ENCODE measurements at regions not wholly inside any gene's neighbourhood (a gene's known extent, or its start where the extent isn't known, plus 50 kb on each side); places are given as distances from the start of the nearest gene placed in this dataset.
A peak's percentile ranks its signal among the peaks of the same experiment; 100 is the strongest.

DNA sequence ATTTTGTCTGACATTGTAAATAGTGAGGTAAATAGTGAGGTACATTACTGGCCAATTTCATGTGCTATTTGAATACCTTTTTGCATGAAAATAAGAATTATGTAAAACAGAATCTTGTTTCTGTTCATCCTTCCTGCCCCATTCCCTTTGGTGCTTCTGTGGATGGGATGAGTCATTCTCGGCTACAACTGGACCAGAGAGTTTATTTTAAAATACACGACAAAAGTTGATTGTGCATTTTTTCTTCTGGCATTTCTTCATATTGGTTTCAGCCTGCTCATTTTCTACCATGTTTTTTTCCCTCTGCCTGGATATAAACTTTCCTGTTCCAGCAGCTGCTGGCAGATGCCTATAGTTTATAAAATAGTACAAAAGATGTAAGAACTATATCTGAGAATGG lies 107.5 kb downstream of the CYSLTR2 start:
- no peak for DNase-seq (ENCODE audit: low read depth)

DNA sequence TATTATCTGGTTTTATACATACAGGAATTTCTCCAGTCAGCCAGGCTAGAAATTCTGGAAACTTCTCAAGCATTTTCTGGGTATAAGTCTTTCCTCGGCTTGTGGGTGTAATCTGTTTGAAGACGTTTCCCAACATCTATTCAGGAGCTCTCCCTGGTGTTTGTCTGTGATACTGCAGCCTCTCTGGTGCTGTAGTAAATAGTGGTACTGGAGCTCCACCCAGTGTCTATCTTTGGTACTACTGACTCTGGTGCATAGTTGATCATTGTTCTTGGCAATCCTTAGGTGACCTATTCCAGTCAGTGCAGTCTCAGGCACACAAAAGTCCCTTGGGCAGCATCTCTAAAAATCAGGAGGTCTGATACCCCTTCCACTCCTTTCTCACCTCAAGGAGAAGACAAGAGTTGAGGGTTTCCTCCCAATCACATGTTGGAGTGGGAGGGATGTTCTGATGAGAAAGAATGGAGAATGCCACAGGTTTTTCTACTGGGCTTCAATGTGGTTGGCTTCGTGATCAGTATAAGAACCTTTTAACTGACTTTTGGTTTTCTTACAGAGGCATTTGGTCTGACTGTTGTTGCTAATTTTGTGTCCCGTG lies 115.5 kb downstream of the CYSLTR2 start:
- DNase-seq (ENCODE audit: low read depth), result peak; percentile 87

DNA sequence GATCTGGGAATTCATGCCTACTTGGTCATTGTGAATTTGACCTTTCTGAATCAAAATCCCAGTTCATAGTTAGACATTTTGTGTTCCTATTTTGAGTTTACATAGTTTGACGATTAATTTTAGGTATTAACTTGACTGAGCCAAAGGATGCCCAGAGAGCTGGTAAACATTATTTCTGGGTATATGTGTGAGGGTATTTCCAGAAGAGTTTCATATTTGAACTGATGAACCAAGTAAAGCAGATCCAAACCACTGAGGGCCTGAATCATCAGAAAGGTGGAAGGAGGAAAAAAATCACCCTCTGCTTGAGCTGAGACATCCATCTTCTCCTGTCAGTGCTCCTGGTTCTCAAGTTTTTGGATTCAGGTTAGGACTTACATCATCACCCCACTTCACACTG lies 116.6 kb downstream of the CYSLTR2 start:
- no peak for DNase-seq (ENCODE audit: low read depth)

DNA sequence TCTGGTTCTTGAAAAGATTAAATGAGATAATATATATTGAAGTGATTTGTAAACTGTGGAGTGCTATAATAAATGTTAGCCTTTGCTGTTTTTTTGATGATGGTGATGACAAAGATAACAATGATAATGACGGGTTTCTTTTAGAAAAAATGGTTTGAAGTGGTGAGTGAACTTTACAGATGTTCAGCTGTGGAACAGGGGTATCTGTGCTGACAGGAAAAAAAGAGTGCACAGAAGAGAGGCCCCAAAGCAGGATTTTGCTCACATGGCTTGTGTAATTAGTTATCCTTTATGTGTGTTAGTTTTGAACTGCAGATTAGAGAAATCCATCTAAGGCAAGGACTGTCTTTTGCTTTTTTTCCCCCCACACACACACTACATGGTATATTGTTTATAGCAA lies 119.2 kb downstream of the CYSLTR2 start:
- no peak for DNase-seq (ENCODE audit: low read depth)

DNA sequence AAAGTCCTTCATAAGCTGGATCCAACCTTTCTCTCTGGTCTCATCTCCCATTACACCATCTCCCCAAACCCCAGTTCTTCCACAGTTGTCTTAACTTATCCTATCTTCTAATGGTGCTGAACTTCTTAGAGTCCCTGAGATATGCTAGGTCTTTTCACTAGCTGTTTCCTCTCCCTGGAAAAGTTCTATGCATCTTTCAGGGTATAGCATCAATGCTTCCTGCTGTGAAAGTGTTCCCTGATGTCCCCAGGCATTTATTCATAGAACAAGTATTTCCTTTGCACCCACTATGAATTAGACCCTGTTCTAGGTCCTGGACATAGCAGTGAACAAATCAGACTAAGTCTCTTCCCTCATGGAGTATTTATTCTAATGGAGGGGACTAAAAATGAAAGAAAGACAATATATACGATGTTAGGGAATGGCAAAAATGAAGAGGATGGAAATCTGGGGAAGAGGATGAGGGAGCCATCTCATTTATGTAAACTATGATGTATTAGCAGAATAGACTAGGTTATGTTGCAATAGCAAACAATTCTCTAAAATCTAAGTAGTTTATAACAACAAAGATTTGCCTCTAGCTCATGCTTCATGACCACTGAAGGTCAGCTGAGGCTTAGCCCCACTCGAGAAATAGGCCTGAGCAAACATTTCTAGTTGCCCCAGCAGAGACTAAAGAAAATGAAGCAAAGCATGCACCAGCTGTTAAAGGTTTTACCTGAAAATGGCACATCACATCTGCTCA lies 120.0 kb downstream of the CYSLTR2 start:
- DNase-seq (ENCODE audit: low read depth), result no peak

DNA sequence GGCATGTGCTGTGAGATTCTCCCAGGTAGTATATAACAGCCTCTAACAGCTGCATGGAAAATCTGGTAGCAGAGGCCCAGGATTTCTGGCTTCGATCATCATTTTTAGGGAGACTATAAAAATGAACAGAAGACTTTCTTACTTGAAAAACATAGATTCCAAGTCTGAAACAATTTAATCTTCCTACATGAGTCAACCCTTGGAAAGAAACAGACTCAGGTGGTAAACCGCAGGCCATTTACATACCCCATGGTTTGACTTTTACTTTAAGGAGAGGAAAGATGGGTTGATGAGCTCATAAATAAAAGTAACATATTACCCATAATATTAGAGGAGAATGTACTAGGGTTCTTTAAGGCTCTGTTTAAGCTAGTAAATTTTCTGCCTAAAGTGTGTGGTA lies 121.6 kb downstream of the CYSLTR2 start:
- no peak for DNase-seq (ENCODE audit: low read depth)

DNA sequence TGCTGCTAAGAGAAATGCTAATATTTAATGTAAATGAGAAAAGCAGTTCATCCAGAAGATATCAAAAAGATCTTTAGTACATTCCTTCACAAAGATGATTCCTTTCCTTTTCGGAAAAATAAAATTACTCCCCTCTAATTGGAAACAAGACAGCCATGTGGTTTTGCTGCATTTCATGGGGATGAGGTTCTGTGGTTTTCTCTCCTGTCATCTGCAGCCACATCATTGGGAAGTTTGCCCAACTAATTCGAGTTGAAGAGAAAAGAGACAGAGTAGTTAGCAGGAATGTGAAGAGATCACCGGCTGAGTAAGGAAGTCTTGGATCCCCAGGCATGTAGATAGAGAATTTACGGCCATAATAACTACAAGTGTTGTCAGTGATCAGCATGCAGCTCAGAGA lies 122.1 kb downstream of the CYSLTR2 start:
- peak; percentile 95 for DNase-seq (ENCODE audit: low read depth)

DNA sequence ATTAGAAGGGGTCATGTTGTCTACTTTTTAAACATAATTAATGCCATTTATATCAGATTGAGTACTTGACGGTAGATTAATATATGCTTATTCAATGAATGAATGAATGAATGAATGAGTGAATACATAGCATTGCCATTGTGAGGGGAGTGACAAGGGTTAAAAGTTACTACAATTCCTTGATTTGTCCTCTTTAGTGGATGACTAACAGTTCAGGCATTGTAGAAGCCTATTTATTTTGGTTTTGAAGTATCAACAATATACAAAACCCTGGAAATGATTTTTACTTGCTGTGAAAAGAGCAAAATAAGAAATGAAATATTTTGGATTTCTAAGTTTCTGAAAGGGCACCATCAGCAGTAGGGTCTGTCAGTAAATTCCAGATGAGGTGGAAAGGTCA lies 122.7 kb downstream of the CYSLTR2 start:
- peak; percentile 53 for DNase-seq (ENCODE audit: low read depth)

DNA sequence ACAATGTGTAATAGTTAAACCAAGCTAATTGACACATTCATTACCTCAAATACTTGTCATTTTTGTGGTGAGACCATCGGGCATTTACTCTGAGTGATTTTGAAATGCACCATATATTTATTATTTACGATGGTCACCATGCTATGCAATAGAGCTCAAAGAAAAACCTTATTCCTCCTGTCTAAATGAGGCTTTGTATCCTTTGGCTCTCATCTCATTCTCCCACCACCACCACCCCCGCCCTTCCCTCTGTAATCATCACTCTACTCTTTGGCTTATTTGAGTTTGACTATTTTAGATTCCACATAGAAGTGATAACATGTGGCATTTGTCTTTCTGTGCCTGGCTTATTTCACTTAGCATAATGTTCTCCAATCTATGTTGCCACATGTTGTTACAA lies 124.9 kb downstream of the CYSLTR2 start:
- no peak for DNase-seq (ENCODE audit: low read depth)

DNA sequence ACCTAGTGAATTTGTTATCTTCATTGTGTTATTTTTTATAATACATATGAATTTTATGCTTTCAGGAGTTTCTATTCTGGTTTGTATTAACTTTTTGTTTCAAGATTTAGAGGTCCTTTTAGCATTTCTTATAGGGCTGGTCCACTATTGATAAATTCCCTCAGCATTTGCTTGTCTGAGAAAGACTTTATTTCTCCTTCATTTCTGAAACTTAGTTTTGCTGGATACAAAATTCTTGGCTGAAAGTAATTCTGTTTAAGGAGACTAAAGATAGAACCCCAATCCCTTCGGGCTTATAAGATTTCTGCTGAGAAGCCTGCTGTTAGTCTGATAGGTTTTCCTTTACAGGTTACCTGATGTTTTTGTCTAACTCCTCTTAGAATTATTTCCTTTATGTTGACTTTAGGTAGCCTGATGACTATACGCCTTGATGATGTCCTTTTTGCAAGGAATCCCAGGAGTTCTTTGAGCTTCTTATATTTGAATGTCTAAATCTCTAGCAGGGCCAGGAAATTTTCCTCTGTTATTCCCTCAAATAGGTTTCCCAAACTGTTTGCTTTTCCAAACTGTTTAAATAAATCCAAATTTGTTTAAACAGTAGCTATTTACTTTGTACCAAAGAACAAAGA lies 127.1 kb downstream of the CYSLTR2 start:
- no peak for DNase-seq (ENCODE audit: low read depth)

DNA sequence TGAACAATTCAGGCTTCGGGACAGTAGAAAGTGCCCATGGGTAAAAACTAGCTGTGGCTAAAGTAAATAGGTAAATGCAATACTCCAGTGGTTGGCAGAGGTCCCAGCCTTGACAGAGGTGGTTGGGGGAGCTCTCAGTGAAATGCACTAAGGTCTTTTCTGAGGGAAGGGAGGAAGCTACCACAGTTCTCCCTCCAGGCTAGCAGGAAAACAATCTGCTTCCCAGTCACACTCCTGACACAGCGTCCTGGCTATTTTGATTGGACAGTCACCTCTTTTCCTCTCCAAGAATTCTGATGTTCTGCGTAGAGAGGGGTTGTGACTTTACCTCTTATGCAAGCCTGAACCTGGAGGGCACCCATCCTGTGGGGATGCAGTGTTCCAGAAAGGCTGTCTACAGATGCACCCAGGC lies 128.7 kb downstream of the CYSLTR2 start:
- DNase-seq (ENCODE audit: low read depth), result no peak

- peak; percentile 99 for DNase-seq (ENCODE audit: low read depth)
Measured at GRCh38 chr13:48783181-48783630, 129.5 kb downstream of the CYSLTR2 start.

DNA sequence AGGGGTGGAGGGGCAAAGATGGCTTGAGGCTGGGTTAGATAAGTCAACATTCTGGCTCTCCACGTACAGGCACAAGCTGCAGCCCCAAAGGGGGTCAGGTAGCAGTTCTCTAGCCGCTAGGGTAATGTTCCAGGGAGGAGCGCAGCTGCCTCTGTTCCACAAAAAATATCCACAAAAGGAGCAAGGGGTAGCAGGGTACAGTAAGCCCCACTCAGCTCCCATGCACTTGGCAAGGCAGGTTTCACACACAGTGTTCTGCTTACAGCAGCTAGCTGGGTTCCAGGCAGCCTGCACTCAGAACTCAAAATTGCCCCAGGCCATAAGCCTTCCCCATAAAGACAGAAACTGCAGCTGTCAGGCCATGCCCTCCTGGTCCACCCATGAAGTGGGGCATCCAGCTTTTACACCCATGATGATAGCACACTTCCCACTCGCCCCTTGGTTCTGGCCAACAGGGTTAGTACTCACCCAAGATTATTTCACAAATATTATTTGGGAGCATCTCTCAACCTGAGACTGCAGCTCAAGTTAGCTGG lies 130.0 kb downstream of the CYSLTR2 start:
- DNase-seq (ENCODE audit: low read depth), result no peak

DNA sequence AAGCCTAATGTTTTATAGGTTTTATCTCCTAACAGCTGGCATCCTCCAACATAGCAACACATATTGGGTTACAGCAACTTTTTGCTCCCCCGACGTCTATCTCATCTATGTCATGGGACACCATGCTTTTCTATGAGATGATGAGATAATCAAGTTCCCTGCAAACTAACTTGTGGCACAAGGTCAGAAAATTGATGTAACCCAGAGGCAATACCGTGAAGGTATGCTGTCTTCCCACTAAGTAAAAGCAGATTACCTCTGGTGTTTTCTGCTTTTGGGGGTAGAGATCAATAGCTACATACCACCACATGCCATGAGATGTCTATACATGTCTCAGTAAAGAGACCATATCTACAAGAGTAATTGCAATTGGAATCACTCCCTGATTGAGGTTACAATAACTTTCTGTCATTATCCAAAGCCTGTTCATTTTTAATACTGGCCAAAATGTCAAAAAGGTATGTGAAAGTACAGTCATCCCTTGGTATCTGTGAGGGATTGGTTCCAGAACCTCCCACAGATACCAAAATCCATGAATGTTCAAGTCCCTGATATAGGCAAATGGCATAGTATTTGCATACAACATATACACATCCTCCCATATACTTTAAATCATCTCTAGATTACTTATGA lies 131.3 kb downstream of the CYSLTR2 start:
- DNase-seq (ENCODE audit: low read depth), result peak; percentile 35

DNA sequence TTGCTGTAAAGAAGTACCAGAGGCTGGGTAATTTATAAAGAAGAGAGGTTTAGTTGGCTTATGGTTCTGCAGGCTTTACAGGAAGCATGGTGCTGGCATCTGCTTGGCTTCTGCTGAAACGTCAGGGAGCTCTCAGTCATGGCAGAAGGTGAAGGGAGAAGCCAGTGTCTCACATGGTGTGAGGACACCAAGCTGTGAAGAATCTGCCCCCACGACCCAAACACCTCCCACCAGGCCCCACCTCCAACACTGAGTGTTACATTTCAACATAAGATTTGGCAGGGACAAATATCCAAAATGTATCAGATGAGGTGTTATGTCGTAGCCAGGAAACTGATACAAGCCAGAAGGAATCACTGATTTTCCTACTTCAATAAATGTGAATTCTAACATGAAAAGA lies 136.5 kb downstream of the CYSLTR2 start:
- DNase-seq (ENCODE audit: low read depth), result no peak

DNA sequence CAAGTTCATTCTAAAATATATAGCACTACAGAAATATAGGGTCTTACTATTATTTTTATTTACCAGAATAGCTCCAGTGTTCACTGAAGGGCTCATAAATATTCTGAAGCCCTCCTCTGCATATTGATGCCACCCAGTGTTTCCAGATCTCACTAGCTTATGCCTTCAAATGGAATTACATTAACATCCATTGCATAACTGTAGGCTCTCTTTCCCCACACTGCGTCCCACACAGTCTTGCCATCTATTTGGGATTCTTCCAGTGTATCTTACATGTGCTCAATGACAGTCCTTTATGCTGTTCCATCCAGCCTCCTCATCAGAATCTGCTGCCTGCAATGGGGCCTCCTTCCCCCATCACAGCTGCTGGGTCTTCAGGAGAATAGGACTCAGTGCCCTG lies 137.2 kb downstream of the CYSLTR2 start:
- DNase-seq (ENCODE audit: low read depth), result no peak

GRCh38 chr13:48797127-48797526 lies 143.4 kb downstream of the CYSLTR2 start:
- DNase-seq (ENCODE audit: low read depth), result no peak

DNA sequence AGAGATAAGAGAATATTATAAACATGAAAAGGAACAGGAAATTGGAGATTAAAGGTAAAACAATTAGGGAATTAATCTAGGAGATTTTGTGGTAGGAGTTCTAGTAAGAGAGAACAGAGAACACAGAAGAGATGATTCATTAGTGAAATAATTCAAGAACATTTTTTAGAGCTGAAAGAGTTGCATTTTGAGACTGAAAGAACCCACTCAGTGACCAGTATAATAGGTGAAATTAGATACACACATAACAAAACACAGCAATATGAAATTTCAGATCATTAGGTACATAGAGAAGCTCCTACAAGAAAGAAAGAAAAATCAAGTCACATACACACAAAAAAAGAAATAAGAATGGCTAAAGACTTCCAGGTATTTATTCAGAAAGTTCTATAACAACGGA lies 144.0 kb downstream of the CYSLTR2 start:
- no peak for DNase-seq (ENCODE audit: low read depth)

- no peak for DNase-seq (ENCODE audit: low read depth)
Measured at GRCh38 chr13:48798180-48798579, 144.5 kb downstream of the CYSLTR2 start.

DNA sequence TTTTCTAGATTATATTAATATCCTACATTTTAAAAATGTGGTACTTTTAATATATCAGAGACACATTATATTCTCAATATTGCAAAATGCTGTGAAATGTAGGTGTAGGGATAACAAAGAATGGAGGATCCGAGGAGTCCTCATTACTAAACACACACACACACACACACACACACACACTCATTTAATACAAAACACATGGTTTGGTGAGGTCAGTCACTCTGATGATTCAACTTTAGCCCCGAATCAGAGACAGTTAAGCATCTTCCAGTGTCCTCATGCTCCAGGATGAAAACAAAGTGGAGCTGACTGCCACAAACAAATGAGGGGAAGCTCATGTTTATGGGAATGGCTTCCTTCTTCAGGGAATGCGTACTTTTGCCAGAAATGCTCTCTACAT lies 147.5 kb downstream of the CYSLTR2 start:
- DNase-seq (ENCODE audit: low read depth), result peak; percentile 81

- DNase-seq (ENCODE audit: low read depth), result peak; percentile 44
Measured at GRCh38 chr13:48804821-48805601, 151.3 kb downstream of the CYSLTR2 start.

All from LHCN-M2 (cell line).